HEK293 (cell line): ENCODE measurements at regions not wholly inside any gene's neighbourhood (a gene's known extent, or its start where the extent isn't known, plus 50 kb on each side); places are given as distances from the start of the nearest gene placed in this dataset.

ENCODE experiments used
- CTCF ChIA-PET: fragments of 350-600 bp; formaldehyde crosslinking; extraction: SDS; loops from one replicate; lab custom pipeline; 2021; ENCODE audit warnings: antibody characterized with exemption; lab: Yijun Ruan, JAX
- POLR2A ChIA-PET: fragments of 300-600 bp; formaldehyde crosslinking; extraction: SDS; loops from one replicate; lab custom pipeline; 2020; ENCODE audit warnings: antibody characterized with exemption, inconsistent platforms; lab: Yijun Ruan, JAX
- H3K27ac ChIP-seq: fragments of 200-500 bp; sonication (Bioruptor generic); 2 replicates; pipeline ENCODE4 v1.5.1; 2014; ENCODE audit warnings: low read depth, low read length, control low read depth, inconsistent platforms; ENCODE audit errors: extremely low read depth
- H3K36me3 ChIP-seq, 2 experiments: fragments of 200-500 bp in 1 of 2; sonication (Bioruptor generic) in 1 of 2; 1 replicate in 1 of 2; 2 replicates in 1 of 2; pipeline ENCODE4 v1.5.1; 2014 to 2017; ENCODE audit warnings: inconsistent platforms in 2 of 2, low read length in 2 of 2; ENCODE audit not compliant: control insufficient read depth in 2 of 2, insufficient read depth in 1 of 2
- H3K4me1 ChIP-seq: fragments of 200-500 bp; sonication (Bioruptor generic); 2 replicates; pipeline ENCODE4 v1.5.1; 2014; ENCODE audit warnings: mild to moderate bottlenecking, low read length, inconsistent platforms; ENCODE audit not compliant: control insufficient read depth, insufficient read depth
- H3K4me3 ChIP-seq: 2 replicates; pipeline ENCODE4 v1.5.1; 2011; ENCODE audit warnings: low read depth, mild to moderate bottlenecking, control low read depth, low read length, moderate library complexity
- H3K9me3 ChIP-seq: fragments of 200-500 bp; sonication (Bioruptor generic); 2 replicates; pipeline ENCODE4 v1.5.1; 2014; ENCODE audit warnings: low read depth, low read length, inconsistent platforms; ENCODE audit not compliant: control insufficient read depth, insufficient read depth
- OVOL3 ChIP-seq: fragments of 450-650 bp; formaldehyde crosslinking; IDR thresholded peaks from 2 replicates; pipeline ENCODE4 v1.5.1; 2016; ENCODE audit warnings: missing biosample characterization, missing genetic modification characterization
- REST ChIP-seq: fragments of 450-650 bp; formaldehyde crosslinking; IDR thresholded peaks from 2 replicates; pipeline ENCODE4 v1.5.1; 2016; ENCODE audit warnings: missing biosample characterization, missing genetic modification characterization
- ZBTB44 ChIP-seq: fragments of 450-650 bp; IDR thresholded peaks from 2 replicates; pipeline ENCODE4 v1.5.1; 2018; ENCODE audit warnings: missing biosample characterization, mild to moderate bottlenecking, missing genetic modification characterization
- ZBTB49 ChIP-seq: fragments of 450-650 bp; formaldehyde crosslinking; IDR thresholded peaks from 2 replicates; pipeline ENCODE4 v1.5.1; 2016; ENCODE audit warnings: missing biosample characterization, missing genetic modification characterization, low read depth
- ZFHX2 ChIP-seq: fragments of 450-650 bp; formaldehyde crosslinking; conservative IDR thresholded peaks from 2 replicates; pipeline ENCODE4 v1.5.1; 2016; ENCODE audit warnings: missing biosample characterization, missing genetic modification characterization
- ZFP37 ChIP-seq: fragments of 450-650 bp; formaldehyde crosslinking; IDR thresholded peaks from 2 replicates; pipeline ENCODE4 v1.5.1; 2016; ENCODE audit warnings: missing biosample characterization, missing genetic modification characterization
- ZNF221 ChIP-seq: fragments of 450-650 bp; formaldehyde crosslinking; IDR thresholded peaks from 2 replicates; pipeline ENCODE4 v1.5.1; 2017; ENCODE audit warnings: missing biosample characterization, missing genetic modification characterization, borderline replicate concordance
- ZNF571 ChIP-seq: fragments of 450-650 bp; formaldehyde crosslinking; IDR thresholded peaks from 2 replicates; pipeline ENCODE4 v1.5.0; 2017; ENCODE audit warnings: missing biosample characterization, missing genetic modification characterization
- ZNF623 ChIP-seq: fragments of 450-650 bp; formaldehyde crosslinking; IDR thresholded peaks from 2 replicates; pipeline ENCODE4 v1.5.1; 2016; ENCODE audit warnings: missing biosample characterization, missing genetic modification characterization
- ZNF645 ChIP-seq: fragments of 450-650 bp; formaldehyde crosslinking; IDR thresholded peaks from 2 replicates; pipeline ENCODE4; 2016; ENCODE audit warnings: missing biosample characterization, missing genetic modification characterization
- ZNF654 ChIP-seq: fragments of 450-650 bp; formaldehyde crosslinking; IDR thresholded peaks from 2 replicates; pipeline ENCODE4 v1.5.1; 2016; ENCODE audit warnings: low read depth, missing biosample characterization, missing genetic modification characterization
- ZNF785 ChIP-seq: fragments of 450-650 bp; formaldehyde crosslinking; IDR thresholded peaks from 2 replicates; pipeline ENCODE4 v1.5.1; 2016; ENCODE audit warnings: missing biosample characterization, missing genetic modification characterization
- TF ChIP-seq, protein P1 (sequence below): fragments of 450-650 bp; formaldehyde crosslinking; IDR thresholded peaks from 2 replicates; pipeline ENCODE4 v1.5.1; 2016; ENCODE audit warnings: missing biosample characterization, missing genetic modification characterization
- TF ChIP-seq, protein P2 (sequence below): fragments of 450-650 bp; formaldehyde crosslinking; IDR thresholded peaks from 2 replicates; pipeline ENCODE4 v1.5.1; 2016; ENCODE audit warnings: missing biosample characterization, missing genetic modification characterization

GRCh38 chr12:20148241-20148640 lies 220.1 kb upstream of the PDE3A start (continued):
- TF ChIP-seq, protein P1, sequence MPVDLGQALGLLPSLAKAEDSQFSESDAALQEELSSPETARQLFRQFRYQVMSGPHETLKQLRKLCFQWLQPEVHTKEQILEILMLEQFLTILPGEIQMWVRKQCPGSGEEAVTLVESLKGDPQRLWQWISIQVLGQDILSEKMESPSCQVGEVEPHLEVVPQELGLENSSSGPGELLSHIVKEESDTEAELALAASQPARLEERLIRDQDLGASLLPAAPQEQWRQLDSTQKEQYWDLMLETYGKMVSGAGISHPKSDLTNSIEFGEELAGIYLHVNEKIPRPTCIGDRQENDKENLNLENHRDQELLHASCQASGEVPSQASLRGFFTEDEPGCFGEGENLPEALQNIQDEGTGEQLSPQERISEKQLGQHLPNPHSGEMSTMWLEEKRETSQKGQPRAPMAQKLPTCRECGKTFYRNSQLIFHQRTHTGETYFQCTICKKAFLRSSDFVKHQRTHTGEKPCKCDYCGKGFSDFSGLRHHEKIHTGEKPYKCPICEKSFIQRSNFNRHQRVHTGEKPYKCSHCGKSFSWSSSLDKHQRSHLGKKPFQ (tag by site-specific recombination) = no peak
- TF ChIP-seq ZNF221 (tag by site-specific recombination) (no peak), ZNF571 (no peak), ZBTB49 (tag by site-specific recombination) (no peak)

DNA sequence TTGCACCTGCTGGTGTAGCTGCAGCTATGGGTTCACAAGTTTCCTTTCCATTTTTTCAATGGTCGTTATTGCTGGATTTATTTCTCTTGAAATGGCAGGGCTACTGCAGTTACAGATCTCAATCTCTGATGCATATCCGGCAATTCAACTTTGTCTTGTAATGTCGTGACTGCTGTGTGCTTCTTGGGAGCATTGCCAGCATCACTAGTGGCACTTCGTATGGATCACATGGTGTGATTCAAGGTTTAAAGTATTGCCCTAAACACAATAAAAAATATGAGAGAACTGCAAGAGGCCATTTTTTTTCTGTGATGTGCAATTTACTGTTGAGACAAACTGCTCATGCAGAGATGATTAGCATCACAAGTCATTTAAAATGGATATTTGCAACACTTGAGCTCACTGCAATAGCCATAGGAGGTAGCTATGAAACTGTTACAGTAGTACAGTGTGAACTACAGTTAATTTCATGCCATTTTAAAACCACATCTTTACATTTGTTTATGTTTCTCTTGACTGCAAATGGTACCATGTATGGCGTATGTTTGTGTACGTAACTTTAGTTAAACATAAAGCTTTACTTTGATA lies 217.4 kb upstream of the PDE3A start:
- ChIA-PET POLR2A (no interaction called here), CTCF (interaction anchor here (0.6 to 1.2 kb wide), 3 partner anchors 9 to 922 kb away, joined by 3 read pairs; no protein-coding TSS in a partner anchor)
- no peaks in the 10 kb centered on the region for H3K4me1 ChIP-seq

GRCh38 chr12:20154052-20154451 lies 214.3 kb upstream of the PDE3A start:
- POLR2A ChIA-PET = no interaction called here
- Histone ChIP-seq H3K27ac (no peak overlapping the region), H3K36me3 (no peaks in the 10 kb centered on the region; a peak in 1 of 3 replicates), H3K9me3 (no peaks in the 10 kb centered on the region), H3K4me1 (no peaks in the 10 kb centered on the region), H3K4me3 (no peak overlapping the region)
- CTCF ChIA-PET = no interaction called here
- TF ChIP-seq ZBTB44 (no peak), ZNF645 (tag by site-specific recombination) (no peak), REST (tag by site-specific recombination) (no peak), ZNF654 (tag by site-specific recombination) (no peak)

More for the DNA sequence above, 217.4 kb upstream of the PDE3A start:
- Histone ChIP-seq H3K27ac (no peak overlapping the region), H3K36me3 (no peaks in the 10 kb centered on the region), H3K9me3 (no peaks in the 10 kb centered on the region), H3K4me3 (no peak overlapping the region)
- TF ChIP-seq ZNF623 = no peak
- TF ChIP-seq ZFP37 (tag by site-specific recombination) = no peak
- no peak for TF ChIP-seq ZNF785 (tag by site-specific recombination)
- TF ChIP-seq OVOL3 = no peak
- no peak for TF ChIP-seq ZBTB49 (tag by site-specific recombination)
- TF ChIP-seq, protein P2, sequence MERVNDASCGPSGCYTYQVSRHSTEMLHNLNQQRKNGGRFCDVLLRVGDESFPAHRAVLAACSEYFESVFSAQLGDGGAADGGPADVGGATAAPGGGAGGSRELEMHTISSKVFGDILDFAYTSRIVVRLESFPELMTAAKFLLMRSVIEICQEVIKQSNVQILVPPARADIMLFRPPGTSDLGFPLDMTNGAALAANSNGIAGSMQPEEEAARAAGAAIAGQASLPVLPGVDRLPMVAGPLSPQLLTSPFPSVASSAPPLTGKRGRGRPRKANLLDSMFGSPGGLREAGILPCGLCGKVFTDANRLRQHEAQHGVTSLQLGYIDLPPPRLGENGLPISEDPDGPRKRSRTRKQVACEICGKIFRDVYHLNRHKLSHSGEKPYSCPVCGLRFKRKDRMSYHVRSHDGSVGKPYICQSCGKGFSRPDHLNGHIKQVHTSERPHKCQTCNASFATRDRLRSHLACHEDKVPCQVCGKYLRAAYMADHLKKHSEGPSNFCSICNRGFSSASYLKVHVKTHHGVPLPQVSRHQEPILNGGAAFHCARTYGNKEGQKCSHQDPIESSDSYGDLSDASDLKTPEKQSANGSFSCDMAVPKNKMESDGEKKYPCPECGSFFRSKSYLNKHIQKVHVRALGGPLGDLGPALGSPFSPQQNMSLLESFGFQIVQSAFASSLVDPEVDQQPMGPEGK = no peak
- no peak for TF ChIP-seq ZFHX2 (tag by site-specific recombination)
